C4-2B (cell line): ENCODE measurements at regions not wholly inside any gene's neighbourhood (a gene's known extent, or its start where the extent isn't known, plus 50 kb on each side); places are given as distances from the start of the nearest gene placed in this dataset.

Experiments used
- CTCF ChIP-seq: fragments of 450-650 bp; conservative IDR thresholded peaks from 2 replicates; pipeline ENCODE4 v1.5.1; 2017; ENCODE audit warnings: mild to moderate bottlenecking
- ZFX ChIP-seq: fragments of 450-650 bp; IDR thresholded peaks from 2 replicates; pipeline ENCODE4 v1.6.1; 2017

- TF ChIP-seq CTCF (no peak), ZFX (no peak)
Measured at GRCh38 chr10:124161601-124162000, 68.2 kb upstream of the CHST15 start.
